Astrocyte (in vitro differentiated cells and primary cell): ENCODE measurements at regions not wholly inside any gene's neighbourhood (a gene's known extent, or its start where the extent isn't known, plus 50 kb on each side); places are given as distances from the start of the nearest gene placed in this dataset.

ENCODE experiments used
- DNase-seq: peaks from one replicate; pipeline ENCODE4 v3.0.0-alpha.2; 2010; ENCODE audit warnings: low read depth
- FAIRE-seq: peaks from 2 replicates; lab custom pipeline; 2011; peaks lifted over from hg19 to GRCh38; lab: Jason Lieb, UNC
- H2AFZ ChIP-seq: 2 replicates; pipeline ENCODE4 v1.6.0; 2012; ENCODE audit warnings: low read depth, low read length, inconsistent platforms
- H3K27ac ChIP-seq: 2 replicates; pipeline ENCODE4 v1.5.1; 2011; ENCODE audit warnings: low read depth, low read length, inconsistent platforms
- H3K27me3 ChIP-seq: 2 replicates; pipeline ENCODE4 v1.6.0; 2011; ENCODE audit warnings: low read length, inconsistent platforms; ENCODE audit not compliant: insufficient read depth
- H3K36me3 ChIP-seq: 2 replicates; pipeline ENCODE4 v1.5.1; 2011; ENCODE audit warnings: low read length, inconsistent platforms; ENCODE audit not compliant: insufficient read depth
- H3K4me1 ChIP-seq: 2 replicates; pipeline ENCODE4 v1.5.1; 2011; ENCODE audit warnings: low read length, inconsistent platforms; ENCODE audit not compliant: insufficient read depth
- H3K4me2 ChIP-seq: 2 replicates; pipeline ENCODE4 v1.6.0; 2012; ENCODE audit warnings: low read length, inconsistent platforms
- H3K4me3 ChIP-seq: 2 replicates; pipeline ENCODE4 v1.5.1; 2011; ENCODE audit warnings: low read depth, mild to moderate bottlenecking, low read length, inconsistent platforms; ENCODE audit not compliant: insufficient read depth
- H3K79me2 ChIP-seq: 2 replicates; pipeline ENCODE4 v1.6.0; 2012; ENCODE audit warnings: mild to moderate bottlenecking, low read length, inconsistent platforms; ENCODE audit not compliant: insufficient read depth
- H3K9ac ChIP-seq: 2 replicates; pipeline ENCODE4 v1.6.0; 2012; ENCODE audit warnings: mild to moderate bottlenecking, low read length, inconsistent platforms
- H3K9me3 ChIP-seq: 2 replicates; pipeline ENCODE4 v1.5.1; 2012; ENCODE audit warnings: low read depth, mild to moderate bottlenecking, low read length, inconsistent platforms; ENCODE audit not compliant: insufficient read depth
- H4K20me1 ChIP-seq: 2 replicates; pipeline ENCODE4 v1.6.0; 2012; ENCODE audit warnings: low read length, inconsistent platforms; ENCODE audit not compliant: insufficient read depth
- H3K27ac Mint-ChIP-seq: one replicate; pipeline ENCODE4 v1.8.0; 2021; ENCODE audit warnings: mild to moderate bottlenecking, mixed read lengths; ENCODE audit not compliant: unreplicated experiment
- H3K27me3 Mint-ChIP-seq: one replicate; pipeline ENCODE4 v1.8.0; 2021; ENCODE audit warnings: low read depth, mixed read lengths; ENCODE audit not compliant: unreplicated experiment
- H3K36me3 Mint-ChIP-seq: one replicate; pipeline ENCODE4 v1.8.0; 2021; ENCODE audit warnings: low read depth, mixed read lengths; ENCODE audit not compliant: unreplicated experiment
- H3K4me1 Mint-ChIP-seq: one replicate; pipeline ENCODE4 v1.8.0; 2021; ENCODE audit warnings: low read depth, mixed read lengths; ENCODE audit not compliant: unreplicated experiment
- H3K4me3 Mint-ChIP-seq: one replicate; pipeline ENCODE4 v1.8.0; 2021; ENCODE audit warnings: mild to moderate bottlenecking, moderate library complexity, mixed read lengths; ENCODE audit not compliant: unreplicated experiment
- H3K9me3 Mint-ChIP-seq: one replicate; pipeline ENCODE4 v1.8.0; 2021; ENCODE audit warnings: mild to moderate bottlenecking, mixed read lengths; ENCODE audit not compliant: unreplicated experiment
- CTCF ChIP-seq: IDR thresholded peaks from 2 replicates; pipeline ENCODE4 v1.5.1; 2011; ENCODE audit warnings: low read depth, mild to moderate bottlenecking, inconsistent platforms, low read length, moderate library complexity; ENCODE audit not compliant: insufficient read depth
- EZH2 ChIP-seq: IDR thresholded peaks from 2 replicates; pipeline ENCODE4 v1.6.1; 2012; ENCODE audit warnings: mild to moderate bottlenecking, low read length, inconsistent platforms; ENCODE audit not compliant: insufficient read depth

GRCh38 chr1:187236199-187236598, 407.4 kb downstream of the PLA2G4A start:
- no peaks in the 10 kb centered on the region for H4K20me1 ChIP-seq
- no peak overlapping the region for H3K9ac ChIP-seq
- H3K36me3 ChIP-seq, result no peaks in the 10 kb centered on the region
- H3K4me2 ChIP-seq, result no peak overlapping the region
- DNase-seq (no peak), FAIRE-seq (no peak)
- no peaks in the 10 kb centered on the region for H3K4me1 ChIP-seq
- H3K4me3 Mint-ChIP-seq, result no peak overlapping the region
- no peak overlapping the region for H3K27ac Mint-ChIP-seq
- H3K27me3 Mint-ChIP-seq, result no peaks in the 10 kb centered on the region
- peaks cover 1% of the 10 kb centered on the region for H3K36me3 Mint-ChIP-seq
- no peaks in the 10 kb centered on the region for H3K27me3 ChIP-seq
- H3K4me1 Mint-ChIP-seq, result peaks cover 4% of the 10 kb centered on the region
- TF ChIP-seq EZH2 (no peak), CTCF (no peak)
- H3K27ac ChIP-seq, result no peak overlapping the region
- H3K9me3 Mint-ChIP-seq, result no peaks in the 10 kb centered on the region
- H3K4me3 ChIP-seq, result no peak overlapping the region
- no peaks in the 10 kb centered on the region for H3K79me2 ChIP-seq
- H3K9me3 ChIP-seq, result no peaks in the 10 kb centered on the region
- H2AFZ ChIP-seq, result no peak overlapping the region

GRCh38 chr1:187236676-187237075, 407.9 kb downstream of the PLA2G4A start:
- Mint-ChIP-seq H3K4me3 (no peak overlapping the region), H3K9me3 (no peaks in the 10 kb centered on the region), H3K27ac (no peak overlapping the region), H3K4me1 (peaks cover 4% of the 10 kb centered on the region), H3K36me3 (peaks cover 1% of the 10 kb centered on the region), H3K27me3 (no peaks in the 10 kb centered on the region)
- Histone ChIP-seq H3K4me1 (no peaks in the 10 kb centered on the region), H4K20me1 (no peaks in the 10 kb centered on the region), H3K27me3 (no peaks in the 10 kb centered on the region), H3K36me3 (no peaks in the 10 kb centered on the region), H2AFZ (peak overlapping the region; percentile 24), H3K27ac (no peak overlapping the region), H3K9me3 (no peaks in the 10 kb centered on the region), H3K4me2 (no peak overlapping the region), H3K4me3 (no peak overlapping the region), H3K79me2 (no peaks in the 10 kb centered on the region), H3K9ac (no peak overlapping the region)
- DNase-seq, result no peak
- no peak for TF ChIP-seq CTCF
- no peak for FAIRE-seq

- Histone ChIP-seq H3K79me2 (no peaks in the 10 kb centered on the region), H3K4me1 (no peaks in the 10 kb centered on the region), H3K9me3 (no peaks in the 10 kb centered on the region), H4K20me1 (no peaks in the 10 kb centered on the region), H3K4me2 (no peak overlapping the region), H3K27me3 (no peaks in the 10 kb centered on the region), H3K36me3 (no peaks in the 10 kb centered on the region), H3K27ac (no peak overlapping the region), H3K9ac (no peak overlapping the region), H3K4me3 (no peak overlapping the region), H2AFZ (no peak overlapping the region)
- DNase-seq (no peak), FAIRE-seq (no peak)
- H3K36me3 Mint-ChIP-seq, result peaks cover 1% of the 10 kb centered on the region
- no peak overlapping the region for H3K4me3 Mint-ChIP-seq
- no peaks in the 10 kb centered on the region for H3K27me3 Mint-ChIP-seq
- TF ChIP-seq CTCF, result no peak
- TF ChIP-seq EZH2, result no peak
- H3K9me3 Mint-ChIP-seq, result no peaks in the 10 kb centered on the region
- H3K4me1 Mint-ChIP-seq, result peaks cover 4% of the 10 kb centered on the region
- H3K27ac Mint-ChIP-seq, result no peak overlapping the region
Observed at GRCh38 chr1:187237542-187237941, 408.8 kb downstream of the PLA2G4A start.
